ENCODE measurements at regions not wholly inside any gene's neighbourhood (a gene's known extent, or its start where the extent isn't known, plus 50 kb on each side); places are given as distances from the start of the nearest gene placed in this dataset.

GRCh38 chr10:31118556-31118955 is 86.9 kb upstream of the ZNF438 start:
- no peak for TF ChIP-seq CTCF (IDR thresholded peaks at IDR 0.05; ENCODE audit: insufficient read depth, low read length, severe bottlenecking)
- no peaks in the 10 kb centered on the region for H3K36me3 ChIP-seq (ENCODE audit: control insufficient read depth, insufficient read depth, low read length)
- H3K4me3 ChIP-seq (ENCODE audit: low read depth, low read length), result no peak overlapping the region
- DNase-seq (ENCODE audit: low read depth) (peak; percentile 51), FAIRE-seq (no peak)
- H3K27me3 ChIP-seq (ENCODE audit: control insufficient read depth, insufficient read depth, low read length), result no peaks in the 10 kb centered on the region

GRCh38 chr10:31120392-31120791 is 88.7 kb upstream of the ZNF438 start:
- Histone ChIP-seq H3K36me3 (ENCODE audit: control insufficient read depth, insufficient read depth, low read length) (no peaks in the 10 kb centered on the region), H3K27me3 (ENCODE audit: control insufficient read depth, insufficient read depth, low read length) (no peaks in the 10 kb centered on the region), H3K4me3 (ENCODE audit: low read depth, low read length) (no peak overlapping the region)
- no peak for TF ChIP-seq CTCF (IDR thresholded peaks at IDR 0.05; ENCODE audit: insufficient read depth, low read length, severe bottlenecking)
- FAIRE-seq (no peak), DNase-seq (ENCODE audit: low read depth) (no peak)

- FAIRE-seq (no peak), DNase-seq (ENCODE audit: low read depth) (peak; percentile 26)
- H3K36me3 ChIP-seq (ENCODE audit: control insufficient read depth, insufficient read depth, low read length), result no peaks in the 10 kb centered on the region
- no peaks in the 10 kb centered on the region for H3K27me3 ChIP-seq (ENCODE audit: control insufficient read depth, insufficient read depth, low read length)
- no peak for TF ChIP-seq CTCF (IDR thresholded peaks at IDR 0.05; ENCODE audit: insufficient read depth, low read length, severe bottlenecking)
- no peak overlapping the region for H3K4me3 ChIP-seq (ENCODE audit: low read depth, low read length)
Measured at GRCh38 chr10:31120961-31121685, 89.5 kb upstream of the ZNF438 start.

GRCh38 chr10:31121757-31122577 is 90.3 kb upstream of the ZNF438 start:
- FAIRE-seq, result no peak
- no peak for TF ChIP-seq CTCF (IDR thresholded peaks at IDR 0.05; ENCODE audit: insufficient read depth, low read length, severe bottlenecking)
- no peak for DNase-seq (ENCODE audit: low read depth)
- no peak overlapping the region for H3K4me3 ChIP-seq (ENCODE audit: low read depth, low read length)
- no peaks in the 10 kb centered on the region for H3K36me3 ChIP-seq (ENCODE audit: control insufficient read depth, insufficient read depth, low read length)
- H3K27me3 ChIP-seq (ENCODE audit: control insufficient read depth, insufficient read depth, low read length), result peaks cover 1% of the 10 kb centered on the region

- Histone ChIP-seq H3K4me3 (ENCODE audit: low read depth, low read length) (no peak overlapping the region), H3K36me3 (ENCODE audit: control insufficient read depth, insufficient read depth, low read length) (no peaks in the 10 kb centered on the region), H3K27me3 (ENCODE audit: control insufficient read depth, insufficient read depth, low read length) (peaks cover 1% of the 10 kb centered on the region)
- FAIRE-seq (no peak), DNase-seq (ENCODE audit: low read depth) (no peak)
- no peak for TF ChIP-seq CTCF (IDR thresholded peaks at IDR 0.05; ENCODE audit: insufficient read depth, low read length, severe bottlenecking)
Measured at GRCh38 chr10:31123946-31124345, 92.3 kb upstream of the ZNF438 start.

All from bronchial epithelial cell (primary cell).